ENCODE measurements at regions not wholly inside any gene's neighbourhood (a gene's known extent, or its start where the extent isn't known, plus 50 kb on each side); places are given as distances from the start of the nearest gene placed in this dataset.

GRCh38 chr13:89865164-89866064 lies 1482.1 kb upstream of the MIR17HG start:
- 61% methylated on average over 5 of the region's 5 CpGs for WGBS (ENCODE audit: missing lambda C conversion rate)
- DNase-seq (ENCODE audit: low read depth in 1 of 2, low spot score in 1 of 2) (no peak), ATAC-seq (no peak), FAIRE-seq (no peak)
- H3K4me1 ChIP-seq: no peaks in the 10 kb centered on the region
- no peak for TF ChIP-seq ZC3H11A (IDR thresholded peaks at IDR 0.05)
- TF ChIP-seq CBX8 (IDR thresholded peaks at IDR 0.05): no peak
- TF ChIP-seq HOXB5 (CRISPR knock-in tag; IDR thresholded peaks at IDR 0.05): no peak
- no peak for TF ChIP-seq HEYL (CRISPR knock-in tag; IDR thresholded peaks at IDR 0.05)
- no peak for TF ChIP-seq TP53 (CRISPR knock-in tag; IDR thresholded peaks at IDR 0.05)
- TF ChIP-seq RARB (CRISPR knock-in tag; IDR thresholded peaks at IDR 0.05): no peak
- no peak for TF ChIP-seq E2F6 (IDR thresholded peaks at IDR 0.05; ENCODE audit: borderline replicate concordance, low read depth)
- TF ChIP-seq FOSB (CRISPR knock-in tag; IDR thresholded peaks at IDR 0.05): no peak
- no peak for TF ChIP-seq CEBPB (IDR thresholded peaks at IDR 0.05)
- TF ChIP-seq CHD2 (IDR thresholded peaks at IDR 0.05; ENCODE audit: low read length, partially characterized antibody): no peak
- TF ChIP-seq SREBF2 (IDR thresholded peaks at IDR 0.05): no peak
- POLR2A ChIA-PET: no interaction called here
- H3K9me3 ChIP-seq: no peaks in the 10 kb centered on the region
- no peak overlapping the region for H3K4me3 ChIP-seq
- no peak overlapping the region for H3K27ac ChIP-seq
- CTCF ChIA-PET: no interaction called here
- H3K4me2 ChIP-seq: no peak overlapping the region

DNA sequence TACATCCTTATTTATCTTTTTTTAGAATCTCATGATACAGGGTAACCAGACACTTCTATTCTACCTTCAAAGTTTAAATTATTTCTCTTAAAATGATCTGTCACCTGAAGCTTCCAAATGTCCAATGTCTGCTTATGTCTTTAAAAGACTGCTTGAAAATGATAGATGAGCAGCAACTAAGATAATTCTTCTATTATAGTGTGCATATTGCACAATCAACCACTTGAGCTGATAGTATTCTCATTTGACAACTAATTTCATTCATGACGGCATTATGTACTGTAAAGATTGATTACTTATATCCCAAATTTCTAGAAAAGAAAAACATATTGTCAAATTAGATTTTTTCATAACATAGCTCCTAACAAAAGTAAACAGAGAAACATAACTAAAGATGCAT lies 1478.2 kb upstream of the MIR17HG start:
- POLR2A ChIA-PET: no interaction called here

More for the DNA sequence above, 1478.2 kb upstream of the MIR17HG start:
- CTCF ChIA-PET: no interaction called here
- DNase-seq (ENCODE audit: low read depth in 1 of 2, low spot score in 1 of 2) (no peak), ATAC-seq (no peak), FAIRE-seq (no peak)
- Histone ChIP-seq H3K27ac (no peak overlapping the region), H3K4me1 (no peaks in the 10 kb centered on the region), H3K4me2 (no peak overlapping the region), H3K4me3 (no peak overlapping the region), H3K9me3 (no peaks in the 10 kb centered on the region)
- TF ChIP-seq CBX2 (IDR thresholded peaks at IDR 0.05; ENCODE audit: borderline replicate concordance, low read depth): no peak
- TF ChIP-seq HMGXB4 (CRISPR knock-in tag; IDR thresholded peaks at IDR 0.05; ENCODE audit: borderline replicate concordance): no peak
- no peak for TF ChIP-seq SMC3 (IDR thresholded peaks at IDR 0.05)
- no peak for TF ChIP-seq TFCP2L1 (CRISPR knock-in tag; IDR thresholded peaks at IDR 0.05)
- TF ChIP-seq EP300 (IDR thresholded peaks at IDR 0.05): no peak
- no peak for TF ChIP-seq RAD21 (conservative IDR thresholded peaks at IDR 0.05 in 1 of 2, IDR thresholded peaks at IDR 0.05 in 1 of 2)
- TF ChIP-seq KDM5A (IDR thresholded peaks at IDR 0.05): no peak
- no peak for TF ChIP-seq BCL3 (IDR thresholded peaks at IDR 0.05)
- no peak for TF ChIP-seq HOXA7 (CRISPR knock-in tag; IDR thresholded peaks at IDR 0.05)
- TF ChIP-seq CHD2 (IDR thresholded peaks at IDR 0.05; ENCODE audit: low read length, partially characterized antibody): no peak
- no peak for TF ChIP-seq MAX (IDR thresholded peaks at IDR 0.05)
- no peak for TF ChIP-seq ZSCAN20 (CRISPR knock-in tag; IDR thresholded peaks at IDR 0.05)
- no peak for TF ChIP-seq HES2 (IDR thresholded peaks at IDR 0.05)
- no peak for TF ChIP-seq CHD4 (IDR thresholded peaks at IDR 0.05; ENCODE audit: borderline replicate concordance)
- TF ChIP-seq CEBPB (IDR thresholded peaks at IDR 0.05): no peak
- no peak for TF ChIP-seq FOSB (CRISPR knock-in tag; IDR thresholded peaks at IDR 0.05)
- 82% methylated on average over 1 of the region's 1 CpG for WGBS (ENCODE audit: missing lambda C conversion rate)
